Posterior cingulate gyrus (tissue), 11 donors: ENCODE measurements at regions not wholly inside any gene's neighbourhood (a gene's known extent, or its start where the extent isn't known, plus 50 kb on each side); places are given as distances from the start of the nearest gene placed in this dataset.

ENCODE experiments used
- DNase-seq, 10 donors: peaks; one replicate each; pipeline versions ENCODE4 v3.0.0 to v3.0.0-alpha.2; 2020 to 2021; ENCODE audit warnings: mixed read lengths in 3 of 10
- intact Hi-C: fragments of 100-400 bp; cut with DNase I; formaldehyde crosslinking; loops from one replicate; pipeline ENCODE4 v1.15.1; 2023

GRCh38 chr15:63454503-63455211 lies 49.7 kb upstream of the USP3 start:
- no peak for DNase-seq
- intact Hi-C loops: no loop called here
